Upper lobe of right lung (tissue), 1 donor: ENCODE measurements at regions not wholly inside any gene's neighbourhood (a gene's known extent, or its start where the extent isn't known, plus 50 kb on each side); places are given as distances from the start of the nearest gene placed in this dataset.

Experiments used
- ATAC-seq: fragments of 200-7000 bp; cut with Tn5 transposase; one replicate; pipeline ENCODE4 v1.9.1; 2020; ENCODE audit warnings: mild to moderate bottlenecking, moderate library complexity
- DNase-seq: peaks from one replicate; pipeline ENCODE4 v3.0.0-alpha.2; 2020
- H3K27ac ChIP-seq: fragments of 200-600 bp; one replicate; pipeline ENCODE4 v1.8.0; 2022
- H3K27me3 ChIP-seq: fragments of 200-600 bp; one replicate; pipeline ENCODE4 v1.8.0; 2022; ENCODE audit warnings: mild to moderate bottlenecking
- H3K36me3 ChIP-seq: fragments of 200-600 bp; one replicate; pipeline ENCODE4 v1.8.0; 2022
- H3K4me1 ChIP-seq: fragments of 200-600 bp; one replicate; pipeline ENCODE4 v1.8.0; 2022
- H3K4me3 ChIP-seq: fragments of 200-600 bp; one replicate; pipeline ENCODE4 v1.8.0; 2022; ENCODE audit warnings: mild to moderate bottlenecking
- H3K9me3 ChIP-seq: fragments of 200-600 bp; one replicate; pipeline ENCODE4 v1.8.0; 2022
- CTCF ChIP-seq: fragments of 200-600 bp; IDR thresholded peaks from one replicate; pipeline ENCODE4 v1.8.0; 2022; ENCODE audit warnings: antibody characterized with exemption
- intact Hi-C: fragments of 100-400 bp; cut with DNase I; formaldehyde crosslinking; loops from one replicate; pipeline ENCODE4 v1.11.0; 2022
- donor health status: DM: no; HTN: yes; CAD: no; lungs with severe emphysema.

- ATAC-seq: no peak
- DNase-seq: no peak
- TF ChIP-seq CTCF: no peak
These were observed 198.8 kb downstream of the CYRIA start for GRCh38 chr2:16466821-16467151.

DNA sequence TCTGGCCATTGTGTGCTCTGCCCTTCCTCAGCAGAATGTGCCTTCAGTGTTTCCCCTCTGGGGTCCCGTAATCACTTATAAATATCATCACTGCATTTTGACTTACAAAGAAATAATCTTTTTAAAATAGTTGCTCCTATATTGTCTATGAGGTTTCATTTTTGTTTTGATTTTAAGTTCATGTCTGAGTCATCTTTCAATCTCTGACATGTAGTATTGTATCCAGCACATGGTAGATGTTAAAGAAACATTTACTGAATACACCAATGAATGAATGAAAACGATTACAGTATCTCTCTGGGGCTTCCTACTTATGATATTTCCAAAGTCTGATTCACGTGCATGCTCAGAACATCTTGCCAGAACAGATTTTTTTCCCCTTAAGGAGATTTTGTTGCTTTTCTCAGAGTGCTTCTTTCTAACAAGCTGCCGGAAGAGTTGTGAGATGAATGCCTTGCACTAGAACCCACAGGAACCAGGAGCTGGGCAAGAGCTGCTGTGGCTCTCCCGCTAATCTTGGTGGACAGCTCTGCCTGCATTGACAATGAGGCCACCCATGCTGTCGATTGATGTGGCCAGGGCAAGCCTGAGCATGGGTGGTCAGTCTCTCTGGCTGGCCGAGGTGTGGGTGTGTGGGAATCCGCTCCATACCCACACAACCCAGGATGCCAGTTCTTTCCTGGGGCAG, 199.4 kb downstream of the CYRIA start:
- no peak for DNase-seq
- H3K4me3 ChIP-seq: no peak overlapping the region
- H3K27ac ChIP-seq: no peak overlapping the region
- ATAC-seq: peak; percentile 22
- intact Hi-C loops: no loop called here
- no peak for TF ChIP-seq CTCF
- no peaks in the 10 kb centered on the region for H3K9me3 ChIP-seq
- H3K4me1 ChIP-seq: no peaks in the 10 kb centered on the region
- no peaks in the 10 kb centered on the region for H3K36me3 ChIP-seq
- H3K27me3 ChIP-seq: no peaks in the 10 kb centered on the region

More at GRCh38 chr2:16466821-16467151, 198.8 kb downstream of the CYRIA start:
- H3K27ac ChIP-seq: no peak overlapping the region
- H3K4me1 ChIP-seq: no peaks in the 10 kb centered on the region
- H3K4me3 ChIP-seq: no peak overlapping the region
- no peaks in the 10 kb centered on the region for H3K9me3 ChIP-seq
- H3K36me3 ChIP-seq: no peaks in the 10 kb centered on the region
- no peaks in the 10 kb centered on the region for H3K27me3 ChIP-seq
- intact Hi-C loops: no loop called here

DNA sequence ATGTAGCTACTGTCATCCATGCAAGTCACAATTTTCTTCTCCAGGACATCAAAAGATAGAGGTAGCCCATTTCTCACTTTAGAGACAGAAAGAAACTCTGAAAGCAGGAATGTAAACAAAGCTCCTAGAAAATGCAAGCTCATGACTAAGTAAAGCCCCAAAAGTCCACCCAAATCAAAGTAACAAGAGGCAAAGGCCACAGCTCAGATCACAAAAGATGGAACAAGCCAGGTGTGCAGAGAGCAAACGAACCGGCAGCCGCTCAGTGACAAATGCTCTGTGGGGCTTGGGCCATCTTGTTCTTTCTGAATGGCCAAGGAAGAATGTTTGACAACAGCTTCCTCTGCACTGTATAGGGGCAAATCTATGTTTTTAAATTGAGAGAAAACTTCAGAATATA, 201.0 kb downstream of the CYRIA start:
- no peak overlapping the region for H3K4me3 ChIP-seq
- intact Hi-C loops: no loop called here
- no peak for TF ChIP-seq CTCF
- DNase-seq: no peak
- no peaks in the 10 kb centered on the region for H3K36me3 ChIP-seq
- no peak for ATAC-seq
- H3K4me1 ChIP-seq: no peaks in the 10 kb centered on the region
- H3K9me3 ChIP-seq: no peaks in the 10 kb centered on the region
- no peak overlapping the region for H3K27ac ChIP-seq
- no peaks in the 10 kb centered on the region for H3K27me3 ChIP-seq

- H3K27ac ChIP-seq: no peak overlapping the region
- ATAC-seq (no peak), DNase-seq (no peak)
- no peaks in the 10 kb centered on the region for H3K4me1 ChIP-seq
- intact Hi-C loops: no loop called here
- TF ChIP-seq CTCF: no peak
- H3K27me3 ChIP-seq: no peaks in the 10 kb centered on the region
- no peaks in the 10 kb centered on the region for H3K36me3 ChIP-seq
- H3K4me3 ChIP-seq: no peak overlapping the region
- no peaks in the 10 kb centered on the region for H3K9me3 ChIP-seq
These were observed 202.7 kb downstream of the CYRIA start for GRCh38 chr2:16462958-16463357.

DNA sequence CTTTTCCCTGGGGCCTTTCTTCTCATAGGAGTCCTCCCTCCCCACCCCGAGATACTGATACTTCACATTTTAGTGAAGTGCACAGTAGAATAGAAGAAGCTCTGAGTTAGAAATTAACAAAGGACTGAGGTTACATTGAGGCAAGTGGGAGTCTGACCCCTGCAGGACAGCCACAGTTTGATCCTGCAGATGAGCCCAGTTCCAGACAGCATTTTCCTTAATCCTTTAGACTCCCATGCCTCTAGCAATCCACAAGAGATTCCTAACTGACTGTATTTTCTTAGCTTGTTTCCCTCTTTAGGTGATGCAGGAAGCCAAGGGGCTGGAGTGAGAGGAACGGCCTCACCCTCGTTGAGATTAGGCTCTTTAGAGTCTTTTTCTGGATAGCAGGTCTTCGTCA, 204.0 kb downstream of the CYRIA start:
- no peaks in the 10 kb centered on the region for H3K4me1 ChIP-seq
- TF ChIP-seq CTCF: no peak
- no peak overlapping the region for H3K27ac ChIP-seq
- intact Hi-C loops: no loop called here
- no peaks in the 10 kb centered on the region for H3K9me3 ChIP-seq
- DNase-seq: no peak
- H3K4me3 ChIP-seq: no peak overlapping the region
- no peak for ATAC-seq
- H3K27me3 ChIP-seq: no peaks in the 10 kb centered on the region
- no peaks in the 10 kb centered on the region for H3K36me3 ChIP-seq

DNA sequence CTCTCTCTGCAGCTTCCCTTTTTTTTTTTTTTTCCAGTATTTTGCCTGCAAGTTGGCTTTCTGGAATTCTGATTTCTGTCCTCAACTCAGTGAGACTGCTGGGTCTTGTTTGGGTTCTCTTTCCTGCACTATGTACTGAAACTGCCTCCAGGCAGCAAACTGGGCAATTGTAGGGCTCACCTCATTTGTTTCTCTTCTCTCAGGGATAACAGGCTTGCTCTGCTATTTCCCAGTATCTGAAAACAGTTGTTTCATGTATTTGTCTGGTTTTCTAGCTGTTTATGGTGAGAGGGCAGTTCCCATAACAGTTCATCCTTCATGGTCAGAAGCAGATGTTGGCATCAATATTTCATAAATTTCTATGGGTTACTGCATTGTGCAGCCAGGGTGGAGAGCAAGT, 206.0 kb downstream of the CYRIA start:
- Histone ChIP-seq H3K4me1 (no peaks in the 10 kb centered on the region), H3K4me3 (no peak overlapping the region), H3K9me3 (no peaks in the 10 kb centered on the region), H3K36me3 (no peaks in the 10 kb centered on the region), H3K27ac (no peak overlapping the region), H3K27me3 (no peaks in the 10 kb centered on the region)
- ATAC-seq: no peak
- no peak for DNase-seq
- no peak for TF ChIP-seq CTCF
- intact Hi-C loops: no loop called here
